NCI-H1436 (cell line): ENCODE measurements at regions not wholly inside any gene's neighbourhood (a gene's known extent, or its start where the extent isn't known, plus 50 kb on each side); places are given as distances from the start of the nearest gene placed in this dataset.
A peak's percentile ranks its signal among the peaks of the same experiment; 100 is the strongest.

Experiments used
- DNase-seq: peaks from one replicate; lab custom pipeline; 2025; lab: John Stamatoyannopoulos, UW

DNA sequence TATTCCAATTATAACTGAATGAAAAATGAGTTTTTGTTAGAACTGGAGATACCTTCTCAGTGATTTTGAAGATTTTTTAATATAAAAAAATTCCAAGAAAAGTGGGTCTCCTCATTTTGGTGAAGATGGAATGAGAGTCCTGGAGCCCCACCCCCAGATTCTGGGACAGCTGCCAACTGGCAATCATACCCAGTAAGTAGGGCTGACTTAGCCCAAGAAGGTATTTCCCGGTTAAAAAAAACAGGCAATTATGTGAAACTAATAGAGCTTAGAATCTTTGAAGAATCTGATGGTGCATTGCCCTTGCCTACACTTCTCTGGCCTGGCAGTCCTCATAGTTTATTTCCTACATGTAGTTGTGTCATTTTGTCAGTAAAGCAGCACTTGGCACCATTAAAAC lies 52.8 kb upstream of the VWDE start:
- peak; percentile 52 for DNase-seq

DNA sequence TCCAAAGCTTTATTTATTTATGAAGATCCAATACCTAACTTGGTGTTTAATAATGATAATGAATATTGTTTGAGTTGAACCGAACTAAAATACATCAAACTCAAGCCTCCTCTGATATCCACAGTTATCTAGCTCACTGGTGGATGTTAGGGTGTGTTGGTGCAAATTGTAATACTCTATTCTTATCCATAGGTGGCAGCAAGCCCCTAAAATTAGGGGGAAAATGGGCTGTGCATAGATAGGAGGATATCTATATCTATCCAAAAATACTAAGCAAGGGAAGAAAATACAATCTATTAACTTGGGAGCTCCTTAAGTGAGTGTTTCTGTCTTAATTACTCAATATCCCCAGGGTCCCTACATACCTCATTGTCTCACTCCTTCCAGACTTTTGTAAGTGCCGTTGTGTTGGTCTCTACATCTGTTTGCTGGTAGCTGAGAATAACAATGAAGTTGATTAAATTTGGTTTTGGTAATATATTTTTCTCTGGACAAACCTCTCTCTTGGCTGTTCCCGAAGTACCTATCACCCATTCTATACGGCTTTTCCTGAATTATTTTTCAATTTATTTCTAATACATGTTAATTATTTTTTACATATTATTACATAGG lies 55.0 kb upstream of the VWDE start:
- peak; percentile 60 for DNase-seq

DNA sequence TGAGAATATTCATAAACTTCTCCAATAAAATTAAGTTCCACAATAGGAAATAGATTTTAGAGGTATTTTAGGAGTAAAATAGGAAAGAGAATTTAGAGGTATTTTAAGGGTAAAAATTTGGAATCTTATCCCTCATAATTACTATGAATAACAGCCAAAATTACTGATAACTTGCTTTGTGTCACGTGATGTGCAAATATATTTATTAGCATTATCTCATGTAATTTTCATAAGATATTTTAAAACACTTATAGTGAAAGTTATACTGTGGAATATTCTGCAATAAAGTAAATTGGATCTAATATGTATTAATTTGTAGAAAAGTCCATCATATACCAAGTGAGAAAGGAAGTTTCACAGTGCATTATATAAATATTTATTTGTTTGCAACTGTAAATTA lies 64.2 kb upstream of the VWDE start:
- DNase-seq = no peak

DNA sequence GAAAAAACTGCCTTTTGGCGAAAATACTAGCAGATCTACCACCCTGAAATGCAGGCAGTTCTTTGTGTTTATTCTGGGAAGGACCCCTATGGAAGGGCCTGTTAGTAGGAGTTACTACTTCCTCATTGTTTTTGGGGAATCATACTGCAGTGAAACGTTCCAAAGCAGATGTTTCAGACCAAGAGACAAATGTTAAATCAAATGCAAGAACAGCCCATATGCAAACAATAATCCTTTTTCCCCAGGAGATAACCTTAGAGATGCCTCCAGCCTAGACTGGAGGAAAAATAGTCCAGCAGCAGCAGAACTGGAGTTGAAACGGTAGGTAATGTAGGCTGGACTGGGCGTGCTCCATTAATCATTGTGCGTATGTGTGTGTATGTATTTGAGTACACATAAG lies 65.9 kb upstream of the VWDE start:
- DNase-seq = no peak

DNA sequence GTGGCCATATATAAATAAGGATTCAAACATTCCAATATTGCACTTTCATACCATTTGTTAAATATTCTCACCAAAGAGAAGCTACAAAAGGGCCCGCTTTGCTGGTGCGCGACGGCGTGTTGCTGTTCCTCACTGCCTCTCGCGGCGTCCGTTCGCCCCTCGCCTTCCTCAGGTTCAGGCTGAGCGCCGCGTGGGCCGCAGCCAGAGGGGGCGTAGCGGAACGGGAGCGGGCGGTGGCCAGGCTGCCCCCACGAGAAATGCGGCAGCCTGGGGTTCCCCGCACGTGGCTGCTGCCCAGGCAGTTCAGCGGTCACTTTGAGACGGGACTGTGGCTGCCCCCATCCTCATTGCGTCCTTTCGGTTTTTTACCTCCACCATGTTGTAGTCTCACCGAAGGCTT lies 67.3 kb upstream of the VWDE start:
- no peak for DNase-seq

DNA sequence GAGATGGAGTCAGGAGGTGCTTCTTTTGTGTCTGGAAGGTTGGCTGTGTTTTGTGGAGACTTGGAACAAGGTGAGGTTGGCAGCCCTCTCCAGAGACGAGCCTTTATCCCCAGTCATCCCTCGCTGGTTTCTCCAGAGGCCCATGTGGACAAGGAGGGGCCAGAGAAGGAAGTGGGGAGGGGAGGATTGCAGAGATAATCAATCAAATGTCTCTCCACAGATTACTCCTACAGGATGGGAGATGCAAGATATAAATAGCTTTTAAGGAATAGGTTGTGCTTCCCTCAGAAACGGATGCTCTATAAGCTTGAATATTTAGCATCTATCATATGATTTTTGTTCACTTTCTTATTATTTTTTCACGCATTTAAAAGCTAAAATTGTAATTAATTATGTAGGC lies 70.4 kb upstream of the VWDE start:
- no peak for DNase-seq

DNA sequence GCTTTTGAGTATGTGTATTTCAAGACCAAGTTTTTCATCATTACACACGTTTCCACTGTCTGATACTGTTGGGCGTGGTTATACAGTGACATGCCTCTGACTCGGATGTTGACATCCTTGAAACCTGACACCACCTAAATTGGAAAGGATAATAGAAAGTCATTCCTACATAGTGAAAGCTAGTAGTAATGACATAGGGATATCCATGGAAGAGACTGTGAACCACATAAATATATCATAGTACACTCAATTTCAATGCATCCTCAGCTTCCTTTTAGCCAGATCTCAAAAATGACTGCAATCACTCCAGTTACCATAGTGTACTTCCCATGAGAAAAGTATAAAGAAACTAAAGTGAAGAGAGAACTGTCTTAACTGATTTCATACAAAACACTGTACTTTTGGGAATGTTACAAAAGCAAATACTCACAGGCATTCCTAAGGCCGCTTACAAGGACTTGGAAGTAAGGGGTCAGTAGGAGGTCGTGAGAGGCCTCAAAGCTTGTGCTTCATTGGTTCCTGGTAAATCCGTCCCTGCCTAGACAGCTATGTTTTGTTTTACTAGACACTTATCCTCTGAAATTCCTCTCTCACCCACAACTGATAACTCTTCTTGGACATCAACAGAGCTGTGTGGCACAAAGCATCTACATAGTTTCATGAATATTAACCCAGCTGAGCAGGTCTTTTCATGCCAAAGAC lies 71.8 kb upstream of the VWDE start:
- no peak for DNase-seq

DNA sequence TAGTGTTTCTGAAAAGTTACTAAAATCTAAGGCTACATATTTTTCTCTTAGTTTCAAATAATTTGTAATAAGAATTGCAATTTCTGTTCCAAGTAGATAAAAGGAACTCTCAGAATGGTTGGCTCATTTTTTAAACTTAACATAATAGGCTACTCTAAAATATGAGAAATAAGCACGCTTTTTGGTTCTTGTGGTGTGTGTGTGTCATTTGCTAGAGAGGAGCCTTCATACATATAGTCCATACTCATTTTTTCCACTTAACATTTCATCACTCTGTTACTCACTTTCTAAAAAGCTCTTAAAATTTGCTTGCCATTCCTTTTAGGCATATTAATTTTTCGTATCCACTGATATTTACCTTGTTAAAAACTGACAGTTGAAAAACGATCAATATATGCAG lies 74.0 kb upstream of the VWDE start:
- DNase-seq = no peak

DNA sequence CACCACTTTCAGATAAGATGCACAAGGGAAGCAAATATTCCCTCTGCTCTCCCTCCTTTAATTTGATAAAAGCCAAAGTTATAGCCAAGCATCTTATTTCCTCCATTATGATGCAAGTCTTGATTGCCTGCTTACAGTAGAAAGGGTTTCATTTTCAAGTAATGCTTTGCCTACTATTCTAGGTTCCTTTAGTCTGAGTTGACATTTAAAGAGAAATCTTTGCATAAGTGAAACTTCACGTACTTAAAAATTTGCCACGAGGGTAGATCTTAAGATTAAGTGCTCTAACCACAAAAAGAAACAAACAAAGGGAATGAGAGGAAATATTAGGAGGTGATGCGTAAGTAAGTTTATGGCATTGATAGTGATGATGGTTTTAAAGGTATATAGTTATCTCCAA lies 78.1 kb upstream of the VWDE start:
- DNase-seq = no peak

DNA sequence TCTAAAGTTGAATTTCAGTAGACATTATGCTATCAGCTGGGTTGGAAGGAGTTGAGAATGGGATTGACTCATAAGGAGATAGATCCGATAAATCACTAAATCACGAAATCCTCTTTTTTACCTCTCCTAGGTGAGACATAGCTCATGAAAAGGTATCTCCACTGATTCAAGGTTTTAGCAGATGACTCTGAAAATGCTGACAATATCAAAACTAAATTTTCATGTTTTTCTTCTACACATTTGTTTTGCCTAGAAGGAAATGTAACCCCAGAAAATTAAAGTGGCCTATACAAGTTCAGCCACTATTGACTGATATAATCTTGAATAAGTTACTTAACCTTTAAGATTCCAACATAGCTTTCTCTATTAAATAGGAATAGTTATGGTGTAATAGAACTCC lies 82.2 kb upstream of the VWDE start:
- DNase-seq = no peak

DNA sequence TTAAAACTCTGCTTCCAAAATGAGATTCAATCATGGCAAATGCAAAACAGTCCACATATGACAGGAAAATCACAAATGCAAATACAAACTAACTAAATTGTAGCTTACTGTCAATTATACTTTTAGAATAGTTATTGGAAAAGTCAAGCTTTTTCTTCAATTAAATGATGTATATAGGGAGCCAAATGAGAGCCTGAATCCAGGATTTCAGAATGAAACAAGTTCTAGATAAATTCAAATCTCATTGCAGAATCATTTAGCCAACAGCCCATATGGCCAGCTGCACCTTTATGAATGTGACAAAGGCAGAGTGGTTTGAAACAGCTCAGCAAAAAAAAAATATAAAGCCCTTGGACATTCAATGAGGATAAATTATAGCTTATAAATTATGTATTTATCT lies 82.2 kb upstream of the SCIN start:
- no peak for DNase-seq

DNA sequence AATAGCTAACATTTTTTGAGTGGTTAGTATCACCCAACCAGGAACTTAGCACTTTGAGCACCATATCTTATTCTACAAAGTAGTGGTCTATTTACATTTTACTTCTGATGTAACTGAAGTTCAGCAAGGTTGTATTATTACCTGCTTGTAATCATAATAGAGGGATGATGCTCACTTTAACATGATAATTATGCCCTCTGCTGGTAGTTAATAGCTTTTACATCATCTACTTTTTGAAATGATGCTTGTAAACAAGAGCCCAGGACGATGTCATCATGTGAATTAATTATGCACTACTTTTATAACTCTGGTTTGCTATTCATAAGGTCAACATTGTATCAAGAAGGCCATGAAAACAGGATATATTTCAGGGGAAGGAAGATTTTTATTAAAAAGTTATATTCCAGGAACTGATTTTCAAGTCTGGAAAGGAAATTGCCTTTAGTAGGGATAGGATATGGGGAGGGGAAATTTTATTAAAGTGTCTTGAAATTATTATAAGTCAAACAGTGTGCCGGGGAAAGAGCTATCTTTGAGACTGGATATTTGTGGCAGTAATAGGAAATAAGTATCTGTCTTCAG lies 80.3 kb upstream of the SCIN start:
- DNase-seq = peak; percentile 81

DNA sequence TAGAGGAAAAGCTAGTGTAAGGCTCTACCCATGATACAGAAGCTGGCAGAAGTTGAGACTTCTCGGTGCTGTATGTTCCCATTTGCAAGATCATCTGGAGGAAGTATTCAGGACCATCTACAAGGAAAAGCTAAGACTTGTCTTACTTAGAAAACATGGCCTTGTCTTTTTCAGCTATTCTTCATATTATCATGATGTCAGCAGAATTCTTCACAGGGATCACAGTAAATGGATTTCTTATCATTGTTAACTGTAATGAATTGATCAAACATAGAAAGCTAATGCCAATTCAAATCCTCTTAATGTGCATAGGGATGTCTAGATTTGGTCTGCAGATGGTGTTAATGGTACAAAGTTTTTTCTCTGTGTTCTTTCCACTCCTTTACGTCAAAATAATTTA lies 79.6 kb upstream of the SCIN start:
- no peak for DNase-seq

DNA sequence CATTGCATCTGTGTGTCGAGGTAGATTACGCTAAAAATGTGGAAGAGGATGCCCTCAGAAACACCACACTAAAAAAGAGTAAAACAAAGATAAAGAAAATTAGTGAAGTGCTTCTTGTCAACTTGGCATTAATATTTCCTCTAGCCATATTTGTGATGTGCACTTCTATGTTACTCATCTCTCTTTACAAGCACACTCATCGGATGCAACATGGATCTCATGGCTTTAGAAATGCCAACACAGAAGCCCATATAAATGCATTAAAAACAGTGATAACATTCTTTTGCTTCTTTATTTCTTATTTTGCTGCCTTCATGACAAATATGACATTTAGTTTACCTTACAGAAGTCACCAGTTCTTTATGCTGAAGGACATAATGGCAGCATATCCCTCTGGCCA lies 79.0 kb upstream of the SCIN start:
- no peak for DNase-seq

DNA sequence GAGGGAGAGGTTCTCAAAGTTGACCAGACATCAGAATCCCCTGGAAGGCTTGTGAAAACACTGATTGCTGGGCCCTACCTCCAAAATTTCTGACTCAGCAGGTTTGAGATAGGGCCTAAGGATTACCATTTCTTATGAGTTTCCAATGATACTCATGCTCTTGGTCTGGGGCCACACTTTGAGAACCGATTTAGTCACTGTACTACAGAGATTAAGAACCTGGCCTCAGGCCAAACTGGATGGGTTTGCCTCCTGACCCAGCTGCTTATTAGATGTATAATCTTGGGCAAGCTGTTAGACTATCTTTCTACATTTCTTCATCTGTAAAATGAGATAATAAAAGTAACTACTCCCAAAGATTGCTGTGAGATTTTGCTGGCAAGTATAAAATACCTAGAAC lies 77.1 kb upstream of the SCIN start:
- DNase-seq = no peak

DNA sequence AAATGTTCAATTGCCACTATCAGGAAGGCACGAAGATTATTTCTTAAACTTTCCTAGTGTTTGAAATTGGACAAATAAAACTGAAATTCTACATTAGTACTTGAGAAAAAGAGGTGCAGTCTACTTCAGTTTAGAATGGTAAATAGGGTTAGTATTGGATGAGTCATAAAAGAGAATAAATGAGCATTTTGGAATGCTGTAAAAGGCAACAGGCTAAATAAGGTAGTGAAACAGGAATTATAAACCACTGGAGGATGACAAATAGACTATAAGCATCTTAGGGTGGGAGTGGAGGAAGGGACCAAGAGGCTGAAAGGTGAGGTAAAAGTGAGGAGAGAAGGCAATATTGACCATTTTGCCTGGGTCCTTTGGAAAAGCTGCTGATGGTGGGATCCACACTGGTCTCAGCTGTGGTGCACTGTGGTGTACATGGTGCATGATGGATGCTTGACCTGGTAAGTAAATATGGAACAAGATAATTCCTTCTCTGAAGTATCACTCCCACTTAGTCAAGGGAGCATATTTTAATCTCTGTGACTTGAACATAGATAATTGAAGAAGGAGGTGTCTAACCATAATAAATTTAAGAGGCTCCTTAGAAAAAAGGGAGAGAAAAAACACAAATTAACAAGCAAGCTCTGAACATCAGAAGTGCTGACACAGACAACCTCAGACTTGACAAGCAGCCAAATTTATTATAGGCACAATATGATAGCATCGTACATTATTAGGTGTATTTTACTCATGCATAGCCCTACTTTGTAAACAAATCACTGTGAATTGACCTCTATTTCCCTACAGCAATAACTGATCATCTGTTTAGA lies 76.4 kb upstream of the SCIN start:
- no peak for DNase-seq

DNA sequence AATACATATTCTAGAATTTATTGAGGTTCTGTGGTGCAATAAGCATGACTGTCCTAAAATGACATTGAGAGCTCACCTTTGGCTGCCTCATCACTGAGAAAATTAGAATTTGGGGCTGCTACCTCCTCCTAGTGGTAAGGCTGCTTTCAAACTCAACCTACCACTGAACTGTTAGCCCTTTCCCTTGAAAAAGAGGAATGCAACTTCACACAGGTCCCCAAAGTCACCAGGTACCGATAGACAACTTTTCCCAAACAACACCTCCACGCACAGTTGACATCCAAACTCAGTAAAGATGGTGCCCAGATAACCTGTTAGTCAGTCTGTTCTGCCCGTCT lies 75.9 kb upstream of the SCIN start:
- DNase-seq = no peak

DNA sequence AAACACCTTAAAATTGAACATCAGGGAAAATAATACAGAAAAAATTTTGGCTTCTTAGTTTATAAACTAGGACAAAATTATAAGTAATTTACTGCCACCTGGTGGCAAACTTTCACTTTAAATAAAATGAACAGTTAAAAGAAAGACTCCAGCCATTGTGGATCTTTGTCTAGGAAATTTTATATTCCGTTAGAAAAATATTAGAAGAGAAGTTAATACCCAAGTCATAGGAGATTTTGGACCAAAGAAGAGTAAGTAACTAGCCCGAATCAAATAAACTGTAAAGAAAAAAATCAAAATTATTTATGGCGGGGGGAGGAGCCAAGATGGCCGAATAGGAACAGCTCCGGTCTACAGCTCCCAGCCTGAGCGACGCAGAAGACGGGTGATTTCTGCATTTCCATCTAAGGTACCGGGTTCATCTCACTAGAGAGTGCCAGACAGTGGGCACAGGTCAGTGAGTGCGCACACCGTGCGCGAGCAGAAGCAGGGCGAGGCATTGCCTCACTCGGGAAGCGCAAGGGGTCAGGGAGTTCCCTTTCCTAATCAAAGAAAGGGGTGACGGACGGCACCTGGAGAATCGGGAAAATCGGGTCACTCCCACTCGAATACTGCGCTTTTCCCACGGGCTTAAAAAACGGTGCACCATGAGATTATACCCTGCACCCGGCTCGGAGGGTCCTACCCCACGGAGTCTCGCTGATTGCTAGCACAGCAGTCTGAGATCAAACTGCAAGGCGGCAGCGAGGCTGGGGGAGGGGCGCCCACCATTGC lies 73.4 kb upstream of the SCIN start:
- DNase-seq = peak; percentile 52

DNA sequence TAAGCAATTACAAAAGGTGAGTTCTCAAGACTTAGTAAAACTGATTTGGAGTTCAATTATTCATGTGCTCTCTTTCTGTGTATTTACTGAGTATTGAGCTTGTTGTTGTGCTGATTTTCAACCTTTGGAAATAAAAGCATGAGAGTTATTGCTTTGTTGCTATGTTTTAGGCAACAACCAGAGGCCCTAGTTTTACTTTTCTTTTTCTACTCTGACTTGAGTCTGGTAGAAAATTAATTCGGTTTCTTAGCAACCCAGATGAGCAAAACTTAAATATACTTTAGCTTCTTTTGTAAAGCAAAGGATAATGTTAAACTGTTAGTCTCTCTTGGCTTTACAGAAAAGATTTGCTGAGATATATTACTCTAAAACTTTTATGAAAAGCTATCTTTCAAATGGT lies 66.4 kb upstream of the SCIN start:
- DNase-seq = no peak

DNA sequence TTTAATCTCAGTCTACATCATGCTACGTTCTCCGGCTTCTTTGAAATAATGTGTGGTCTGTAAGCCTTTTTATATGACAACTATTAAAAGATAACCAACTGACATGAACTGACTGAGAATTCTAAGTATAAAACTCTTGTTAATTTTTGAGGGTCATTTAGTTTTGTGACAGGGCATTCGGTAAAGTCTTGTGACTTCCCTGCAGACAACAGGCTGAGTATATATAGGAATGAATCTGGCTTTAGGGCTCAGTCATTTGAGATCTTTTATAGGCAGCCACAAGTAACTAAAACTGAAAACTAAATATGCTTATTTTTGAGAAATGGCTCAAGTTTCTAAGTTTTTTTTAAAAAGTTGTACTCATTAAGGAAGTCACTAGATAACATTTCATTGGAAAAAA lies 62.5 kb upstream of the SCIN start:
- no peak for DNase-seq

DNA sequence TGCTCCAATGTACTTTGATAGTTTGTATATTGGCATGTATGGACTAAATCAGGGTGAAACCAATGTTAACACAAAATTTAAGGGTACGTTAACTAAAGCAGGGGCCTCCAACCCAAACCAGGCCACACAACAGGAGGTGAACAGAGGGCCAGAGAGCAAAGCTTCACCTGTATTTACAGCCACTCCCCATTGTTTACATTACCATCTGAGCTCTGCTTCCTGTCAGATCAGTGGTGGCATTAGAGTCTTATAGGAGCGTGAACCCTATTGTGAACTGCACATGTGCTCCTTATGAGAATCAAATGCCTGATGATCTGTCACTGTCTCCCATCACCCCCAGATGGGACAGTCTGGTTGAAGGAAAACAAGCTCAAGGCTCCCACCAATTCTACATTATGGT lies 62.0 kb upstream of the SCIN start:
- DNase-seq = no peak

DNA sequence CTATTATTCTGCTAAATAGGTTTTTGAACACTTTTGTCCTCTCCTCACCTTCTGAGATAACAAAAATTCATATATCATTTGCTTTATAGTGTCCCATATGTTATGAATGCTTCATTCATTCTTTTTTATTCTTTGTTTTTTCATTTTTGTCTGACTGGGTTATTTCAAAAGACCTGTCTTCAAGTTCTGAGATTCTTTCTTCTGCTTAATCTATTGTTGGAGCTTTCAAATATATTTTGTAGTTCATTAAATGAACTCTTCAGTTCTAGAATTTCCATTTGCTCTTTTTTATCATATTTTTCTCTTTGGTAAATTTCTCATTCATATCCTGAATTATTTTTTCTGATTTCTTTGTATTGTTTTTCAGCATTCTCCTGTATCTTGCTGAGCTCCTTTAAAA lies 53.1 kb upstream of the SCIN start:
- no peak for DNase-seq
